Activated CD8-positive, alpha-beta T cell treated with anti-CD3 and anti-CD28 coated beads, Interleukin-2, amount 10 ng/mL, durations not matched to agents 7 days and 5 days (primary cell): ENCODE measurements at regions not wholly inside any gene's neighbourhood (a gene's known extent, or its start where the extent isn't known, plus 50 kb on each side); places are given as distances from the start of the nearest gene placed in this dataset.

Experiments used
- ATAC-seq: fragments of 150-1000 bp; cut with Tn5 transposase; one replicate; pipeline ENCODE4 v1.10.0; 2021; ENCODE audit warnings: moderate library complexity
- CTCF ChIA-PET: fragments of 350-600 bp; sonication (Branson Sonifier 250); formaldehyde crosslinking; loops from one replicate; lab custom pipeline; 2021; ENCODE audit warnings: antibody characterized with exemption; lab: Charles Lee
- POLR2A ChIA-PET: fragments of 350-600 bp; sonication (Branson Sonifier 250); formaldehyde crosslinking; loops from one replicate; lab custom pipeline; 2021; ENCODE audit warnings: antibody characterized with exemption; lab: Charles Lee
- DNase-seq: peaks from one replicate; pipeline ENCODE4 v3.0.0-alpha.2; 2020
- H3K27ac Mint-ChIP-seq: one replicate; pipeline ENCODE4 v1.8.0; 2021; ENCODE audit warnings: mild to moderate bottlenecking, mixed read lengths
- H3K27me3 Mint-ChIP-seq: one replicate; pipeline ENCODE4 v1.8.0; 2021; ENCODE audit warnings: low read depth, mixed read lengths
- H3K36me3 Mint-ChIP-seq: one replicate; pipeline ENCODE4 v1.8.0; 2021; ENCODE audit warnings: low read depth, mixed read lengths
- H3K4me1 Mint-ChIP-seq: one replicate; pipeline ENCODE4 v1.8.0; 2021; ENCODE audit warnings: low read depth, mixed read lengths
- H3K4me3 Mint-ChIP-seq: one replicate; pipeline ENCODE4 v1.8.0; 2021; ENCODE audit warnings: mild to moderate bottlenecking, mixed read lengths
- H3K9me3 Mint-ChIP-seq: one replicate; pipeline ENCODE4 v1.8.0; 2022; ENCODE audit warnings: mixed read lengths; ENCODE audit not compliant: insufficient read depth

DNA sequence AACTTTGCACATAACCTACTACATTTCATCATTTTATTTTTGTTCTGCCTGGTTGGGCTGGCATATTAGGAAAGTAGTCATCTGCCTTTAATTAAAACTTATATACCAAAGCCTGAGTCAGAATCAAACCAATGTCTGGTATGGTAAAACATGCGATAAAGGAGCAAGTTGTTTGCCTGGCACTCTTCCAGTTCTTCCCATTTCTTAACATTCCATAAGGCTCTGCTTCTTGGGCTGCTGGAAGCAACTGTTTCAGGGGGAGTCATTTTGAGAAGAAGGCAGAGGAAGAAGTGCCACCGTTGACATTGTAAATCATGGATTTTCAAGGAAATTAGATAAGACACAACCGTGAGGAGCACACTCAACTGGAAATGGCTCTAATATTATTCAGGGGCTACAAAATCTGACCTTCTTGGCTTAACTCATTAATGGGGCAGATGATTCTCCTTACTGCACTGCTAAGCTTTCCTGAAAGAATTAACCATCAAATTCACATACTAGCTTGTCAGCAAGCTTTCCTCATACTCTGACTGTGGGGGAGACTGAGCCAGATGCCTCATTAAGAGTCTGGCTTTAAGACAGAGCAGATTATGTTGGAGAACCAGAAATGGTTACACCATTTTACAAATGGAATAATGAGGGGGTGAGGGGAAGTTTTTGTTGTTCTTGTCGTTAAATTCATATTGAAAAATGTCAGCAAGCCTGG lies 391.0 kb downstream of the TMEM232 start:
- no peak overlapping the region for H3K27ac Mint-ChIP-seq
- no peaks in the 10 kb centered on the region for H3K27me3 Mint-ChIP-seq
- no peak for DNase-seq
- no peaks in the 10 kb centered on the region for H3K4me1 Mint-ChIP-seq
- ATAC-seq: no peak
- H3K9me3 Mint-ChIP-seq: no peaks in the 10 kb centered on the region
- CTCF ChIA-PET: no interaction called here
- POLR2A ChIA-PET: no interaction called here
- no peak overlapping the region for H3K4me3 Mint-ChIP-seq
- no peaks in the 10 kb centered on the region for H3K36me3 Mint-ChIP-seq

DNA sequence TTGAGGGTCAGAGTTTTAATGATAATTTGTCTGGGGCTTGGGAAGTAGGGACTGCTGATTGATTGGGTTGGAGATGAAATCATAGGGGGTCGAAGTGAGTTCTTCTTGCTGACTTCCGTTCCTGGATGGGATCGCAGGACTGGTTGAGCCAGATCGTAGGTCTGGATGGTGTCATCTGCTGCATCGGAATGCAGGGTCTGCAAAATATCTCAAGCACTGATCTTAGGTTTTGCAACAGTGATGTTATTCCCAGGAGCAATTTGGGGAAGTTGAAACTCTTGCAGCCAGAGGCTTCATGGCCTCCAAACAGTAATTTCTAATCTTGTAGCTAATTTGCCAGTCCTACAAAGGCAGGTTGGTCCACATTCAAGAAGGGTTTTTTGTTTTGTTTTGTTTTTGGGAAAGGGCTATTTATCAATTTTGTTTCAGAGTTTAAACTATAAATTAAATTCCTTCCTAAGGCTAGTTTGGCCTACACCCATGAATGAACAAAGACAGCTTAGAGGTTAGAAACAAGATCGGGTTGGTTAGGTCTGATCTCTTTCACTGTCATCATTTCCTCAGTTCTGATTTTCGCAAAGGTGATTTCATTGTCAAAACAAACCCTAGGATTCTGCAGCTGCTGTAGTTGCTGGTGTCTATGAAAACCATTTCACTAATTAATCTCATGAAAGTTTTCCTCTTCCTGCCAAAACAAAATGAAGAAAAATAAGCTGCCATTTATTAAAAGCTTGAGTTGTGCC lies 388.0 kb downstream of the TMEM232 start:
- Mint-ChIP-seq H3K4me3 (no peak overlapping the region), H3K36me3 (no peaks in the 10 kb centered on the region), H3K27ac (no peak overlapping the region), H3K9me3 (no peaks in the 10 kb centered on the region), H3K4me1 (no peaks in the 10 kb centered on the region), H3K27me3 (no peaks in the 10 kb centered on the region)
- no peak for DNase-seq
- ATAC-seq: no peak
- ChIA-PET POLR2A (no interaction called here), CTCF (interaction anchor here (0.9 kb wide), 1 partner anchor 284 kb away, joined by 3 read pairs; no protein-coding TSS in a partner anchor)

DNA sequence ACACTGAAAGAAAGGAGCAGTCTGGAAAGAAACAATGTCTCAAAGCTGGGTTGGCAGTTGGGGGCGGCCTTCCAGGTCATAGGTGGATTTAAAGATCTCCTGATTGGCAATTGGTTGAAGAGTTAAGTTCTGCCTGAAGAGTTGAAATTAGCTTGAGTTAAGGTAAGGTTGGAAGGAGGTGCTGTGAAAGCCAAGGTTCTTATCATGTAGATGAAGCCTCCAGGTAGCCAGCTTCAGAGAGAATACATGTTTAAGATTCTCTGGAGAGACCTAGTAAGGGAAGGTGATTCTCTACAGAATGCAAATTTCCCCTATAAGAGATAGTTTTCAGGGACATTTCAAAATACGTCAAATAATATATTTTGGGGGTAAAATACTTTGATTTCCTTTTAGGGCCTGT lies 387.1 kb downstream of the TMEM232 start:
- no peak overlapping the region for H3K4me3 Mint-ChIP-seq
- CTCF ChIA-PET: interaction anchor here (0.9 kb wide), 1 partner anchor 285 kb away, joined by 3 read pairs; no protein-coding TSS in a partner anchor
- no peaks in the 10 kb centered on the region for H3K36me3 Mint-ChIP-seq
- ATAC-seq: no peak
- no peaks in the 10 kb centered on the region for H3K9me3 Mint-ChIP-seq
- no peak overlapping the region for H3K27ac Mint-ChIP-seq
- H3K4me1 Mint-ChIP-seq: no peaks in the 10 kb centered on the region
- no peak for DNase-seq
- POLR2A ChIA-PET: no interaction called here
- H3K27me3 Mint-ChIP-seq: no peaks in the 10 kb centered on the region

DNA sequence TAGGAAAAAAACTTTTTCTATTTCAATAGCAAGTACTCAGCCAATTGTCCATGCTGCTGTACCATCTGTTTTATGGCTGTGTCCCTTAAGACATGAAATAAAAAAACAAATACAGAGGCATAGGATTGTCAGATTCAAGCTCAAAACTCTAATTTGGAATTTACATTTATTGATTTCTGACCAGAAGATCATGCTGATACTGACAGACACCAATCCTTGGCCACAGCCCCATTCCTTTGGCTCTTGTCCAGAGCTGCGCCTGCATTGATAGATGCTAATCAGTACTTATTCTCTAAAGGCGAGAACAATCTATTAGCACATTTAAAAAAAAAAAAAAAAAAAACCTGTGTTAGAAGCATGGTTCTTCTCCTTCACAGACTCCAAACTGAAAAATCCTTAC lies 384.6 kb downstream of the TMEM232 start:
- no peaks in the 10 kb centered on the region for H3K27me3 Mint-ChIP-seq
- no peak for ATAC-seq
- ChIA-PET CTCF (no interaction called here), POLR2A (no interaction called here)
- H3K9me3 Mint-ChIP-seq: no peaks in the 10 kb centered on the region
- no peak for DNase-seq
- no peaks in the 10 kb centered on the region for H3K36me3 Mint-ChIP-seq
- no peak overlapping the region for H3K27ac Mint-ChIP-seq
- no peak overlapping the region for H3K4me3 Mint-ChIP-seq
- H3K4me1 Mint-ChIP-seq: no peaks in the 10 kb centered on the region

DNA sequence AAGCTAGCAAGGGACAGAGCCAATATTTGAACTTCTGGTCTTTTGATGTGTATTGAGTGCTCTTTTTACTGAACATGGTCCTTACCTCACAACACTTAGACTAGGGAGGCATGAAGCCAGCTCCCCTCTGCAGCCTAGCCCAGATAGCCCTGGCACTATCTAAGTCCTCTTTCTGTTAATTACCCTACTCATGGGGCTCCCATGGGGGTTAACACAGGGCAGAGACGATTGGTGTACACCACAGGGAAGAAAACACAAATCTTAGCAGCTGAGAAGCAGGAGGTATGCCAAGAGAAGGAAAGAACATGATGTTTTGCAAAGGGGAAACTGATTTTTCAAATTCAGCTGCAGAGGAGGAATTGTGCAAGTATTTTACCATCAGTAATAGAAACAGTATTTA lies 383.8 kb downstream of the TMEM232 start:
- H3K4me3 Mint-ChIP-seq: no peak overlapping the region
- CTCF ChIA-PET: no interaction called here
- POLR2A ChIA-PET: interaction anchor here (0.5 kb wide), 1 partner anchor 31 kb away, joined by 3 read pairs; no protein-coding TSS in a partner anchor
- DNase-seq (no peak), ATAC-seq (no peak)
- no peak overlapping the region for H3K27ac Mint-ChIP-seq
- H3K9me3 Mint-ChIP-seq: no peaks in the 10 kb centered on the region
- H3K4me1 Mint-ChIP-seq: no peaks in the 10 kb centered on the region
- H3K27me3 Mint-ChIP-seq: no peaks in the 10 kb centered on the region
- H3K36me3 Mint-ChIP-seq: no peaks in the 10 kb centered on the region

DNA sequence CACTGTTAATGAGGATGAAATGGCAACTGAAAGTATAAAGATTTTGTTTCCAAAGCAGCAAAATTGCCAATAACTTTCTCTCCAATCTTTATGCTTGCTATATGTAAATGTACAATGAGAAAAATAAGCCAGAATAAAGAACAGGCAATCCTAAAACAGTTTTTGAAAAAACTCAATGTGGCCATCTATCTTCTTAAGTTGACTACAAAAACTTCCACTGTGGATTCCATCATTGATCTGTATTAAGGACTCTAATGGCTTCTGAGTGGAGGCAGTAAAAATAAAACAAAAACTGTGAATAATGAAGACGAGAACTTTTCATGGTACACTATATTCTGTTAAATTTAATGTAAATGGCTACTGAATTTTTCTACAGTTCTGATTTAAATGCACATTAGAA lies 382.9 kb downstream of the TMEM232 start:
- no peak for DNase-seq
- ChIA-PET POLR2A (no interaction called here), CTCF (no interaction called here)
- H3K36me3 Mint-ChIP-seq: no peaks in the 10 kb centered on the region
- no peaks in the 10 kb centered on the region for H3K27me3 Mint-ChIP-seq
- no peaks in the 10 kb centered on the region for H3K4me1 Mint-ChIP-seq
- no peak overlapping the region for H3K4me3 Mint-ChIP-seq
- H3K27ac Mint-ChIP-seq: no peak overlapping the region
- H3K9me3 Mint-ChIP-seq: no peaks in the 10 kb centered on the region
- no peak for ATAC-seq

DNA sequence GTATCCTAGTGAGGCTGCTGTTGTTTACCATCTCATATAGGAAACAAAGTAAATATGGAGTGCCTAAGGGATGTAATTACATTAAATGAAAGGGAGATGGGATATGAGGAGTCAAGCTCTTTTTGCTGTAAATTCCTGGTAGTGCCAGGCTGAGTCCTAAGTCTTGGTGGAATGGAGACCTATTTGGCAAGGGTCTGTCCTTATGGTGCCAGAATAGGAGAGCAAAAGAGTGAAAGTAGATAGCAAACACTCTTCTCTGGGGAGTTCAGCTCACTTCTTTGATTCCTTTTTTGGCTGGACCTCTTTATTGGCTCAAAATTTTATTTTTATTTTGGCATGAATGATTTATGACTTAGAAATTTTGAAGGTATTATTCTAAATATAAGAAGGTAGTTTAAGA lies 380.8 kb downstream of the TMEM232 start:
- H3K4me1 Mint-ChIP-seq: no peaks in the 10 kb centered on the region

DNA sequence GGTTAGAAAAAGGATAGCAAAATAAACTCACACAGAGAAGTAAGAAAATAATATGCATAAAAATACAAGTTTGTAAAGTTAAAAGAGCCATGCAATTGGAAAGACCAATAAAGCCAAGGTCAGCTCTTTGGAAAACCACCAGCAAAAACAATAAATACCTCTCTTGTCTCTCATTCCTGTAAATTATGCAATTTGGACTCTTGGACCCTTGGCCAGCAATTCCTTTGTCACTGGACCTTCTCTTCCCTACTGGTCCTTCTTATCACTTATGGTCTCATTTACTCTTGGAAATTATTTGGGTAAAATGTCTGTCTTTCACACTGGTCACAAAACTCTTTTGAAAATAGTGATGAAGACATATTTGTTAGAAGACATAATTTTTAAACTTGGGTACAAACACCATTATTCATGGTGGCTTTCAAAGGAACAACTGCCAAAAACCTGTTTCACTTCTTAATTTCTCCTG lies 379.5 kb downstream of the TMEM232 start:
- POLR2A ChIA-PET: no interaction called here
- Mint-ChIP-seq H3K27me3 (no peaks in the 10 kb centered on the region), H3K36me3 (no peaks in the 10 kb centered on the region), H3K4me1 (no peaks in the 10 kb centered on the region), H3K4me3 (no peak overlapping the region), H3K9me3 (no peaks in the 10 kb centered on the region), H3K27ac (no peak overlapping the region)
- CTCF ChIA-PET: no interaction called here
- no peak for ATAC-seq
- DNase-seq: no peak

More for the DNA sequence above, 380.8 kb downstream of the TMEM232 start:
- no peaks in the 10 kb centered on the region for H3K27me3 Mint-ChIP-seq
- ChIA-PET POLR2A (no interaction called here), CTCF (no interaction called here)
- H3K9me3 Mint-ChIP-seq: no peaks in the 10 kb centered on the region
- DNase-seq (no peak), ATAC-seq (no peak)
- no peak overlapping the region for H3K4me3 Mint-ChIP-seq
- no peaks in the 10 kb centered on the region for H3K36me3 Mint-ChIP-seq
- no peak overlapping the region for H3K27ac Mint-ChIP-seq

DNA sequence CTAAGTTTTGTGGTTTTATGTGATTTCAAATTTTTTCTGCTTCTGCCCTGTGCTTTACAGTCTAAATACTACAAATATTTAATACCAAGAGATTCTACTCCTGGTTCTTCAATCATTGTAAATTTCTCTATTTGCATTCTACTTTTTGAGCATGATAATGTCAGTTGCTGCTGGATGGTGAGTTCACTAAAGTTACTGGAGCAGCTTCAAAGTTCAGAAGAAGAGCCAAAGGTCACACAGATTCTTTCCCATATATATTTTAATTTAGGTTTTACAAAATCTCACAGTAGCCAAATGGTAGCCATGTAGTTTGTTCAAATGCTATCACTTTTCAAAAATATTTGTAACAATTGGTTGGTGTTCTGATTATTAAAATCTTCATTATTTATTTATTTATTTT lies 378.7 kb downstream of the TMEM232 start:
- DNase-seq (no peak), ATAC-seq (no peak)
- Mint-ChIP-seq H3K36me3 (no peaks in the 10 kb centered on the region), H3K4me1 (no peaks in the 10 kb centered on the region), H3K4me3 (no peak overlapping the region), H3K27me3 (no peaks in the 10 kb centered on the region), H3K9me3 (no peaks in the 10 kb centered on the region), H3K27ac (no peak overlapping the region)
- CTCF ChIA-PET: no interaction called here
- POLR2A ChIA-PET: no interaction called here

DNA sequence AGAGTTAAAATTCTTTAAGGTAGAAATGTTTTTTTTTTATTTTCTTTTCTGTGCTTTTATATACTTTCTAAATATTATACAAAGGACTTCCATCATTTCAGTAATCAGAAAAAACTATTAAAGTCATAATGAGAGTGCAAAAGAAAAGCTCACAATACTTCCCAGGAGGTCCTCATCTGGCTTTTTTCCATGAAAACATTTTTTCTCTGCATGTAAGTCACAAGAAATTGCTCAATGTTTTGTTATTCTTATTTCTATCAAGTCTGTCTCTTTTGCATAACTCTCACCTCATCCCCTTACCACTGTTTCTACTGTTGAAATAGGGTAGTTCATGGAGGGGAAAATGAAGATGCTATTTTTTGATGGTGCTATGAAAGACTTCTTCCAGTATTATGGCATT lies 375.0 kb downstream of the TMEM232 start:
- no peaks in the 10 kb centered on the region for H3K36me3 Mint-ChIP-seq
- H3K27me3 Mint-ChIP-seq: no peaks in the 10 kb centered on the region
- H3K9me3 Mint-ChIP-seq: no peaks in the 10 kb centered on the region
- ChIA-PET POLR2A (no interaction called here), CTCF (no interaction called here)
- H3K4me1 Mint-ChIP-seq: no peaks in the 10 kb centered on the region
- ATAC-seq: no peak
- no peak for DNase-seq
- H3K27ac Mint-ChIP-seq: no peak overlapping the region
- H3K4me3 Mint-ChIP-seq: no peak overlapping the region

DNA sequence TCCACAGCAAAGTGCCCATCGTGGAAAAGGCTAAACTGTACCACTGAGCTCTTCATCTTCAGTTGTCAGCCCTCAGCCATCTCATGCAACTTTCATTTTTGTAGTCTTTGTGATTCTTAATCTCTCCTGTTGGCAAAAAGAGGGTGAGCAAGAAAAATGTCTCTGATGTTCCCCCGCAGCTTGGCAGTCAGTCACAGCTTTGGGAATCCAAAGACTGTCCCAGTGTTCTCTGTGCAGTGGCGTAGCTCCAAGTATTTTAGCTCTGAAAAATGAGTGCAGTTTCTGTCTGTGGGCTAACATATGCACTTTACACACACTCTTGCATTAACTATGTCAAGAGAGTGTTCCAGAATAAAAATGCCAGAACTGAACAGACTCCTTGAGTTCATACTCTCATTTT lies 372.2 kb downstream of the TMEM232 start:
- Mint-ChIP-seq H3K4me3 (no peak overlapping the region), H3K9me3 (no peaks in the 10 kb centered on the region), H3K27me3 (no peaks in the 10 kb centered on the region), H3K4me1 (no peaks in the 10 kb centered on the region), H3K27ac (no peak overlapping the region), H3K36me3 (no peaks in the 10 kb centered on the region)
- CTCF ChIA-PET: no interaction called here
- ATAC-seq (no peak), DNase-seq (no peak)
- POLR2A ChIA-PET: no interaction called here

DNA sequence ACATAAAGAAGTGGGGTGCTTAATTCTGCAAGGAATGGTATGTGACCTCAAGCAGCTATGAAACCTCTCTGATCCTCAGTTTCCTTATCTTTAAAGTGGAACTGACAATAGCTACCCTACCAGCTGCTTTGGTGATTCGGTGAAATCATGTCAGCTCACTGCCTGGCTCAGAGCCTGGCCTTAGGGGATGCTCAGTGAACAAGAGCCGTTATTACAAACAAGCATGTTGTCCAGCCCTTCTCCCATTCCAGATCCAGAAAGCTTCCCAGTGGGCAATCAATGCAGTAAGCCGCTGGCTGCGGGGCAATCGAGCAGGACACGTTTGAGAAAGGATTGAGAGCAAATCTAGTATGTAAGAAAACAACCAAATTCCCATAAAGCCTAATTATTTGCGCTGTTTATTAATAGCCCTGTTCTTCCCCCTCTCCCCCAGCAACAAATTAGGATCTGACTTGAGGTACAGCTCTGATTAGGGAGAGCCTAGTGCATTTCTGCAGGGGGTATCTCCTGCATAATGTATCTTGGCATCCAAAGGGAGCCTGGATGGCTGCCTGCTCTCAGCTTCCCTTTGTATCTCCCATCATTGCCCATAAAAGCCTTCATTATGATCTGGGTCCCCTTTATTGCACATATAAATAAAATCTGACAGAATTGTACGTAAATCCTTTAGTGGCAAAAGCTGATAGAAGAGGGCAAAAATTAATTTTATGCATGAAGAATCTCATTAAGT lies 371.4 kb downstream of the TMEM232 start:
- Mint-ChIP-seq H3K36me3 (no peaks in the 10 kb centered on the region), H3K27ac (no peak overlapping the region), H3K27me3 (no peaks in the 10 kb centered on the region), H3K4me1 (no peaks in the 10 kb centered on the region), H3K4me3 (no peak overlapping the region), H3K9me3 (no peaks in the 10 kb centered on the region)
- no peak for DNase-seq
- POLR2A ChIA-PET: no interaction called here
- CTCF ChIA-PET: no interaction called here
- no peak for ATAC-seq
